BLaER1 (cell line): ENCODE measurements at regions not wholly inside any gene's neighbourhood (a gene's known extent, or its start where the extent isn't known, plus 50 kb on each side); places are given as distances from the start of the nearest gene placed in this dataset.

Experiments used
- H3K27ac ChIP-seq: shearing (Covaris generic); formaldehyde crosslinking; 2 replicates; pipeline ENCODE4 v1.8.1; 2022
- H3K27me3 ChIP-seq: shearing (Covaris generic); formaldehyde crosslinking; 2 replicates; pipeline ENCODE4 v1.8.1; 2022
- H3K36me3 ChIP-seq: shearing (Covaris generic); formaldehyde crosslinking; 2 replicates; pipeline ENCODE4 v1.8.1; 2022
- H3K4me1 ChIP-seq: shearing (Covaris generic); formaldehyde crosslinking; 2 replicates; pipeline ENCODE4 v1.8.1; 2022
- H3K4me2 ChIP-seq: shearing (Covaris generic); formaldehyde crosslinking; 2 replicates; pipeline ENCODE4 v1.8.1; 2022
- H3K4me3 ChIP-seq: shearing (Covaris generic); formaldehyde crosslinking; 2 replicates; pipeline ENCODE4 v1.8.1; 2022
- H3K9ac ChIP-seq: shearing (Covaris generic); formaldehyde crosslinking; 2 replicates; pipeline ENCODE4 v1.8.1; 2022
- H3K9me3 ChIP-seq: shearing (Covaris generic); formaldehyde crosslinking; 2 replicates; pipeline ENCODE4 v1.8.1; 2022
- H4K20me1 ChIP-seq: shearing (Covaris generic); formaldehyde crosslinking; 2 replicates; pipeline ENCODE4 v1.8.1; 2022
- Cebpa-rat ChIP-seq: shearing (Covaris generic); IDR thresholded peaks from 2 replicates; pipeline ENCODE4 v1.8.1; 2022

GRCh38 chr18:22467760-22468553 lies 50.2 kb upstream of the CTAGE1 start:
- H3K9me3 ChIP-seq = no peaks in the 10 kb centered on the region

GRCh38 chr18:22468554-22468891 lies 50.8 kb upstream of the CTAGE1 start:
- no peaks in the 10 kb centered on the region for H4K20me1 ChIP-seq

More at GRCh38 chr18:22467760-22468553, 50.2 kb upstream of the CTAGE1 start:
- no peaks in the 10 kb centered on the region for H4K20me1 ChIP-seq
- no peaks in the 10 kb centered on the region for H3K4me1 ChIP-seq
- H3K27ac ChIP-seq = no peak overlapping the region
- no peak overlapping the region for H3K4me2 ChIP-seq
- no peaks in the 10 kb centered on the region for H3K36me3 ChIP-seq
- TF ChIP-seq Cebpa-rat = no peak
- H3K4me3 ChIP-seq = no peak overlapping the region
- H3K27me3 ChIP-seq = no peaks in the 10 kb centered on the region
- no peak overlapping the region for H3K9ac ChIP-seq

GRCh38 chr18:22469061-22469734 lies 51.5 kb upstream of the CTAGE1 start:
- H4K20me1 ChIP-seq = no peaks in the 10 kb centered on the region
- H3K4me2 ChIP-seq = no peak overlapping the region
- no peak overlapping the region for H3K9ac ChIP-seq
- no peaks in the 10 kb centered on the region for H3K36me3 ChIP-seq
- H3K27ac ChIP-seq = no peak overlapping the region
- TF ChIP-seq Cebpa-rat = no peak
- no peaks in the 10 kb centered on the region for H3K9me3 ChIP-seq
- no peak overlapping the region for H3K4me3 ChIP-seq
- H3K4me1 ChIP-seq = no peaks in the 10 kb centered on the region
- no peaks in the 10 kb centered on the region for H3K27me3 ChIP-seq

More at GRCh38 chr18:22468554-22468891, 50.8 kb upstream of the CTAGE1 start:
- Histone ChIP-seq H3K27me3 (no peaks in the 10 kb centered on the region), H3K4me2 (no peak overlapping the region), H3K36me3 (no peaks in the 10 kb centered on the region), H3K27ac (no peak overlapping the region), H3K9ac (no peak overlapping the region), H3K4me1 (no peaks in the 10 kb centered on the region), H3K9me3 (no peaks in the 10 kb centered on the region), H3K4me3 (no peak overlapping the region)
- no peak for TF ChIP-seq Cebpa-rat

DNA sequence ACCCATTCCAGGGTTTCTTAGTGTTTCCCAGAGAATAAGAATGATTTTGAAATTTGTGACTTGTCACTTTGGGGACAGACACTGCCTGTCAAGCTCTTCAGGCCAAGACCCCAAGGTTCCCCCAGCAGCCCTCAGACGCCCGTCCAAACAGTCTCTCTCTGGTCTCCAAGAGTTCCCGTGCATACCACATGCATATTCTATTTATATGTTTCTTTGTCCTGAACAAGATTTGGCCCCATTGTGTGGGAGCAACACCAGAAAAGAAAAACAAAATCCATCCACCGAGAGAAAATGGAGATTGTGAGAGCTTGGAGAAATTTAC lies 52.2 kb upstream of the CTAGE1 start:
- H4K20me1 ChIP-seq = no peaks in the 10 kb centered on the region

GRCh38 chr18:22470248-22471235 lies 52.8 kb upstream of the CTAGE1 start:
- Histone ChIP-seq H3K27me3 (no peaks in the 10 kb centered on the region), H3K4me2 (no peak overlapping the region), H3K36me3 (no peaks in the 10 kb centered on the region), H3K4me3 (no peak overlapping the region), H3K9me3 (no peaks in the 10 kb centered on the region), H3K4me1 (no peaks in the 10 kb centered on the region), H3K9ac (no peak overlapping the region), H3K27ac (no peak overlapping the region), H4K20me1 (no peaks in the 10 kb centered on the region)
- no peak for TF ChIP-seq Cebpa-rat

More for the DNA sequence above, 52.2 kb upstream of the CTAGE1 start:
- Histone ChIP-seq H3K27ac (no peak overlapping the region), H3K36me3 (no peaks in the 10 kb centered on the region), H3K9me3 (no peaks in the 10 kb centered on the region), H3K27me3 (no peaks in the 10 kb centered on the region), H3K4me3 (no peak overlapping the region), H3K4me1 (no peaks in the 10 kb centered on the region), H3K9ac (no peak overlapping the region), H3K4me2 (no peak overlapping the region)
- TF ChIP-seq Cebpa-rat = no peak

- Histone ChIP-seq H3K27me3 (no peaks in the 10 kb centered on the region), H3K9me3 (no peaks in the 10 kb centered on the region), H3K4me1 (no peaks in the 10 kb centered on the region), H3K27ac (no peak overlapping the region), H3K4me2 (no peak overlapping the region), H3K4me3 (no peak overlapping the region), H3K36me3 (no peaks in the 10 kb centered on the region), H4K20me1 (no peaks in the 10 kb centered on the region), H3K9ac (no peak overlapping the region)
- no peak for TF ChIP-seq Cebpa-rat
Observed at GRCh38 chr18:22471546-22472131, 53.9 kb upstream of the CTAGE1 start.

- Histone ChIP-seq H3K27me3 (no peaks in the 10 kb centered on the region), H3K4me3 (no peak overlapping the region), H3K9me3 (no peaks in the 10 kb centered on the region), H3K4me1 (no peaks in the 10 kb centered on the region), H4K20me1 (no peaks in the 10 kb centered on the region), H3K27ac (no peak overlapping the region), H3K9ac (no peak overlapping the region), H3K4me2 (no peak overlapping the region), H3K36me3 (no peaks in the 10 kb centered on the region)
- no peak for TF ChIP-seq Cebpa-rat
Observed at GRCh38 chr18:22473366-22473765, 55.7 kb upstream of the CTAGE1 start.

GRCh38 chr18:22475426-22476100 lies 57.8 kb upstream of the CTAGE1 start:
- no peak for TF ChIP-seq Cebpa-rat
- Histone ChIP-seq H3K36me3 (no peaks in the 10 kb centered on the region), H3K4me2 (no peak overlapping the region), H3K9me3 (no peaks in the 10 kb centered on the region), H3K27me3 (no peaks in the 10 kb centered on the region), H3K4me1 (no peaks in the 10 kb centered on the region), H3K9ac (no peak overlapping the region), H3K27ac (no peak overlapping the region), H3K4me3 (no peak overlapping the region), H4K20me1 (no peaks in the 10 kb centered on the region)

DNA sequence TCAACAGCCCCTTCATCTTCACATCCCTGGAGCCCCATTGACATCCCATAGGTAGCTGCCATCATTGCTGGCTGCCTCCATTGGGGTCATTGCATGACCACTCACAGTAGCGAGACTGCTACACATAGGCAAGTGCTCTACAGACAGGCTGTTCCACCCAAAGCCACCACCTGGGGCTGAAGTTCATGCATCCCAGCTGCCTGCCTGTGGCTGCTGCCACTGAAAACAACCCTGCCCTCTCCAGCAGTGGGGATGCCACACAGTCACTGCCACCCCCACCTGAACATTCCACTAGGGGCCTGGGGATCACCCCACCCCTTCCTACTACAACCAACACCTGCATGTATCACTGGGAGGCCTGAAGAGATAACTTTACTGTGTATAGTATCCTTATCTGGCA lies 59.5 kb upstream of the CTAGE1 start:
- no peak for TF ChIP-seq Cebpa-rat
- Histone ChIP-seq H3K4me3 (no peak overlapping the region), H3K36me3 (no peaks in the 10 kb centered on the region), H3K4me1 (no peaks in the 10 kb centered on the region), H3K27me3 (no peaks in the 10 kb centered on the region), H3K9ac (no peak overlapping the region), H3K4me2 (no peak overlapping the region), H3K27ac (no peak overlapping the region), H4K20me1 (no peaks in the 10 kb centered on the region), H3K9me3 (no peaks in the 10 kb centered on the region)
